ENCODE measurements at regions not wholly inside any gene's neighbourhood (a gene's known extent, or its start where the extent isn't known, plus 50 kb on each side); places are given as distances from the start of the nearest gene placed in this dataset.

DNA sequence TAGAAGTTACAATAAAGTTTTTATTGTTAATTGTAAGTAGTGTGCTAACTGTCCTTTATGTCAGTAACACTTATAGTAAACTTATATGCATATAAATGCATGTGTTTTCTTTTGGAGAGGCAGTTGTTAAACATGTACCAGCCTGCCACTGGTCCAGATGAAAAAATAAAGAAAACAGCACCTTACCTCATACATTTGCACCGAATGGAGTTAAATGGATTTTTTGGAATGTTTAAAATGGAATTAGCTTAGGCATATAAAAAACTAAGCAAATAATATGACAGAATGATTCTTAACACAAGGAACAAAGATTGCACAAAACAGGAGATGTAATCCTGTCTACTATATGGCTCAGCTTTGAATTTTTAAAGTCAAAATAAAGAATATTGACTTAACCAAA, 50.2 kb upstream of the ALDH1A3 start:
- H3K9me3 ChIP-seq (ENCODE audit: control insufficient read depth in 1 of 2, insufficient read depth in 1 of 2, low read depth in 1 of 2, low read length in 2 of 2) = no peaks in the 10 kb centered on the region
- no peaks in the 10 kb centered on the region for H4K20me1 ChIP-seq (ENCODE audit: insufficient read depth)
- H3K79me2 ChIP-seq (ENCODE audit: insufficient read depth, low read length) = no peaks in the 10 kb centered on the region
- no peaks in the 10 kb centered on the region for H3K9me2 ChIP-seq (ENCODE audit: insufficient read depth)
- H3K4me3 ChIP-seq (replicated peaks in 1 of 2; ENCODE audit: low read depth in 1 of 2, low read length in 2 of 2) = no peak overlapping the region
- POLR2A ChIA-PET = no interaction called here
- intact Hi-C loops (cut with micrococcal nuclease) = no loop called here
- BruUV-seq (replicated peaks) = no TSS peak
- H3K4me2 ChIP-seq (ENCODE audit: low read length) = no peak overlapping the region
- H2AFZ ChIP-seq (ENCODE audit: low read depth, low read length, poor library complexity, severe bottlenecking) = no peak overlapping the region
- DNase-seq (ENCODE audit: low read depth, low spot score) = no peak
- no peaks in the 10 kb centered on the region for H3K27me3 ChIP-seq (ENCODE audit: insufficient read depth, low read length)
- H3K9ac ChIP-seq (ENCODE audit: low read length) = no peak overlapping the region
- RAD21 ChIA-PET (ENCODE audit: low non-redundant PET in 1 of 2, low total read pairs in 2 of 2, uncharacterized antibody in 2 of 2, unreplicated experiment in 2 of 2) = no interaction called here
- CTCF ChIA-PET = no interaction called here
- no peak for TF ChIP-seq CEBPB (IDR thresholded peaks at IDR 0.05; ENCODE audit: low read depth)
- TF ChIP-seq ZNF274 (IDR thresholded peaks at IDR 0.05; ENCODE audit: low read depth, low read length) = no peak
- TF ChIP-seq, protein P1, sequence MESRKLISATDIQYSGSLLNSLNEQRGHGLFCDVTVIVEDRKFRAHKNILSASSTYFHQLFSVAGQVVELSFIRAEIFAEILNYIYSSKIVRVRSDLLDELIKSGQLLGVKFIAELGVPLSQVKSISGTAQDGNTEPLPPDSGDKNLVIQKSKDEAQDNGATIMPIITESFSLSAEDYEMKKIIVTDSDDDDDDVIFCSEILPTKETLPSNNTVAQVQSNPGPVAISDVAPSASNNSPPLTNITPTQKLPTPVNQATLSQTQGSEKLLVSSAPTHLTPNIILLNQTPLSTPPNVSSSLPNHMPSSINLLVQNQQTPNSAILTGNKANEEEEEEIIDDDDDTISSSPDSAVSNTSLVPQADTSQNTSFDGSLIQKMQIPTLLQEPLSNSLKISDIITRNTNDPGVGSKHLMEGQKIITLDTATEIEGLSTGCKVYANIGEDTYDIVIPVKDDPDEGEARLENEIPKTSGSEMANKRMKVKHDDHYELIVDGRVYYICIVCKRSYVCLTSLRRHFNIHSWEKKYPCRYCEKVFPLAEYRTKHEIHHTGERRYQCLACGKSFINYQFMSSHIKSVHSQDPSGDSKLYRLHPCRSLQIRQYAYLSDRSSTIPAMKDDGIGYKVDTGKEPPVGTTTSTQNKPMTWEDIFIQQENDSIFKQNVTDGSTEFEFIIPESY (IDR thresholded peaks at IDR 0.05; ENCODE audit: extremely low read depth, insufficient replicate concordance, low read length) = no peak
- TF ChIP-seq ELF1 (IDR thresholded peaks at IDR 0.05; ENCODE audit: borderline replicate concordance, low read depth) = no peak
- no peak for TF ChIP-seq EGR1 (IDR thresholded peaks at IDR 0.05; ENCODE audit: low read depth)
- TF ChIP-seq CBX3 (IDR thresholded peaks at IDR 0.05; ENCODE audit: low read depth) = no peak
- TF ChIP-seq EZH2phosphoT487 (IDR thresholded peaks at IDR 0.05; ENCODE audit: borderline replicate concordance) = no peak
- TF ChIP-seq FOSL1 (IDR thresholded peaks at IDR 0.05; ENCODE audit: low read depth) = no peak
- TF ChIP-seq POLR2AphosphoS5 (IDR thresholded peaks at IDR 0.05; ENCODE audit: low read depth, low read length) = no peak
- TF ChIP-seq RAD21 (IDR thresholded peaks at IDR 0.05; ENCODE audit: low read depth) = no peak
- no peak overlapping the region for H3K27ac ChIP-seq (ENCODE audit: low read depth, low read length)
- no peaks in the 10 kb centered on the region for H3K4me1 ChIP-seq (ENCODE audit: control insufficient read depth in 1 of 2, insufficient read depth in 2 of 2, low read length in 2 of 2)
- H3K36me3 ChIP-seq (ENCODE audit: control insufficient read depth in 1 of 2, insufficient read depth in 2 of 2, low read length in 2 of 2) = no peaks in the 10 kb centered on the region
- no peak for ATAC-seq
